Gastrocnemius medialis (tissue), 4 donors: ENCODE measurements at regions not wholly inside any gene's neighbourhood (a gene's known extent, or its start where the extent isn't known, plus 50 kb on each side); places are given as distances from the start of the nearest gene placed in this dataset.

Experiments
- ATAC-seq, 2 donors: fragments of 150-250 bp; one replicate each; pipeline ENCODE4 v1.9.1; 2016
- DNase-seq, 2 donors: peaks; one replicate each; pipeline ENCODE4 v3.0.0-alpha.2; 2019
- H3K27ac ChIP-seq, 4 donors: fragments of 200-600 bp; sonication (generic); 1 replicate in 1 of 4; 2 replicates in 3 of 4; pipeline ENCODE4 v1.5.1; 2016 to 2018; ENCODE audit warnings: mild to moderate bottlenecking in 2 of 4, moderate library complexity in 1 of 4
- H3K27me3 ChIP-seq, 3 donors: fragments of 200-600 bp; sonication (generic) in 2 of 3; 1 replicate in 1 of 3; 2 replicates in 2 of 3; pipeline versions ENCODE4 v1.5.1 to v1.6.0; 2016 to 2019; ENCODE audit warnings: mild to moderate bottlenecking in 1 of 3, moderate library complexity in 1 of 3
- H3K36me3 ChIP-seq, 2 donors: fragments of 200-600 bp; sonication (generic) in 1 of 2; one replicate each; pipeline ENCODE4 v1.5.1; 2017 to 2018
- H3K4me1 ChIP-seq, 2 donors: fragments of 200-600 bp; sonication (generic) in 1 of 2; one replicate each; pipeline ENCODE4 v1.5.1; 2016 to 2017; ENCODE audit warnings: mild to moderate bottlenecking in 2 of 2
- H3K4me3 ChIP-seq, 4 donors: fragments of 200-600 bp; sonication (generic) in 3 of 4; 1 replicate in 1 of 4; 2 replicates in 3 of 4; pipeline ENCODE4 v1.5.1; 2016 to 2019; ENCODE audit warnings: mild to moderate bottlenecking in 2 of 4
- H3K9me3 ChIP-seq, 3 donors: fragments of 200-600 bp; sonication (generic) in 2 of 3; 1 replicate in 1 of 3; 2 replicates in 2 of 3; pipeline ENCODE4 v1.5.1; 2016 to 2019
- CTCF ChIP-seq, 5 experiments: fragments of 450-650 bp in 3 of 5; fragments of 200-600 bp in 2 of 5; sonication (generic) in 2 of 5; IDR thresholded peaks in 4 of 5; conservative IDR thresholded peaks in 1 of 5; 1 replicate in 4 of 5; 2 replicates in 1 of 5; pipeline ENCODE4 v1.5.1; 2016 to 2019; ENCODE audit warnings: antibody characterized with exemption in 5 of 5, mild to moderate bottlenecking in 3 of 5, moderate library complexity in 3 of 5
- POLR2A ChIP-seq, 2 donors: fragments of 450-650 bp; IDR thresholded peaks; one replicate each; pipeline ENCODE4 v1.6.1; 2017; ENCODE audit warnings: antibody characterized with exemption in 2 of 2, mild to moderate bottlenecking in 2 of 2, moderate library complexity in 2 of 2
- in situ Hi-C, 4 donors: fragments of 200-750 bp; cut with MboI; loops; one replicate each; pipeline versions ENCODE4 v1.15.0 to v1.8.0; 2017; ENCODE audit warnings: low sequenced_read_pairs in 4 of 4
- intact Hi-C: fragments of 100-400 bp; cut with DNase I; formaldehyde crosslinking; loops from one replicate; pipeline ENCODE4 v1.15.1; 2023; ENCODE audit warnings: low total_unique reads

GRCh38 chr18:38576916-38577315 lies 1011.3 kb upstream of the CELF4 start:
- Histone ChIP-seq H3K4me1 (no peaks in the 10 kb centered on the region), H3K36me3 (no peaks in the 10 kb centered on the region), H3K27me3 (no peaks in the 10 kb centered on the region), H3K27ac (no peak overlapping the region), H3K4me3 (no peak overlapping the region), H3K9me3 (no peaks in the 10 kb centered on the region)
- DNase-seq (no peak), ATAC-seq (no peak)
- intact Hi-C loops, result no loop called here
- no peak for TF ChIP-seq CTCF (IDR thresholded peaks at IDR 0.05 in 4 of 5, conservative IDR thresholded peaks at IDR 0.05 in 1 of 5)
- no peak for TF ChIP-seq POLR2A (IDR thresholded peaks at IDR 0.05)
- in situ Hi-C loops, result no loop called here

GRCh38 chr18:38576349-38576748 lies 1010.8 kb upstream of the CELF4 start:
- ATAC-seq (no peak), DNase-seq (no peak)
- no peak for TF ChIP-seq CTCF (IDR thresholded peaks at IDR 0.05 in 4 of 5, conservative IDR thresholded peaks at IDR 0.05 in 1 of 5)
- no peak for TF ChIP-seq POLR2A (IDR thresholded peaks at IDR 0.05)
- Histone ChIP-seq H3K27me3 (no peaks in the 10 kb centered on the region), H3K9me3 (no peaks in the 10 kb centered on the region), H3K4me1 (no peaks in the 10 kb centered on the region), H3K4me3 (no peak overlapping the region), H3K36me3 (no peaks in the 10 kb centered on the region), H3K27ac (no peak overlapping the region)
- intact Hi-C loops (no loop called here), in situ Hi-C loops (no loop called here)

- no peaks in the 10 kb centered on the region for H3K4me1 ChIP-seq
- no peaks in the 10 kb centered on the region for H3K36me3 ChIP-seq
- intact Hi-C loops, result no loop called here
- no peak overlapping the region for H3K4me3 ChIP-seq
- no peak overlapping the region for H3K27ac ChIP-seq
- H3K27me3 ChIP-seq, result no peaks in the 10 kb centered on the region
- DNase-seq (no peak), ATAC-seq (no peak)
- TF ChIP-seq POLR2A (IDR thresholded peaks at IDR 0.05), result no peak
- TF ChIP-seq CTCF (IDR thresholded peaks at IDR 0.05 in 4 of 5, conservative IDR thresholded peaks at IDR 0.05 in 1 of 5), result no peak
- in situ Hi-C loops, result no loop called here
- H3K9me3 ChIP-seq, result no peaks in the 10 kb centered on the region
Observed at GRCh38 chr18:38575648-38576047, 1010.0 kb upstream of the CELF4 start.

GRCh38 chr18:38575023-38575422 lies 1009.4 kb upstream of the CELF4 start:
- in situ Hi-C loops, result no loop called here
- ATAC-seq, result no peak

More at GRCh38 chr18:38575023-38575422, 1009.4 kb upstream of the CELF4 start:
- no peaks in the 10 kb centered on the region for H3K9me3 ChIP-seq
- no peak overlapping the region for H3K4me3 ChIP-seq
- no peak for TF ChIP-seq CTCF (IDR thresholded peaks at IDR 0.05 in 4 of 5, conservative IDR thresholded peaks at IDR 0.05 in 1 of 5)
- no peak for TF ChIP-seq POLR2A (IDR thresholded peaks at IDR 0.05)
- H3K36me3 ChIP-seq, result no peaks in the 10 kb centered on the region
- no peak overlapping the region for H3K27ac ChIP-seq
- H3K4me1 ChIP-seq, result no peaks in the 10 kb centered on the region
- no peaks in the 10 kb centered on the region for H3K27me3 ChIP-seq
- intact Hi-C loops, result no loop called here
- DNase-seq, result no peak
